GM12872 (cell line): ENCODE measurements at regions not wholly inside any gene's neighbourhood (a gene's known extent, or its start where the extent isn't known, plus 50 kb on each side); places are given as distances from the start of the nearest gene placed in this dataset.

ENCODE experiments used
- CTCF ChIP-seq: IDR thresholded peaks from 3 replicates; pipeline ENCODE4 v1.5.1; 2011; ENCODE audit warnings: low read depth, mild to moderate bottlenecking, low read length, moderate library complexity; ENCODE audit not compliant: insufficient read depth

DNA sequence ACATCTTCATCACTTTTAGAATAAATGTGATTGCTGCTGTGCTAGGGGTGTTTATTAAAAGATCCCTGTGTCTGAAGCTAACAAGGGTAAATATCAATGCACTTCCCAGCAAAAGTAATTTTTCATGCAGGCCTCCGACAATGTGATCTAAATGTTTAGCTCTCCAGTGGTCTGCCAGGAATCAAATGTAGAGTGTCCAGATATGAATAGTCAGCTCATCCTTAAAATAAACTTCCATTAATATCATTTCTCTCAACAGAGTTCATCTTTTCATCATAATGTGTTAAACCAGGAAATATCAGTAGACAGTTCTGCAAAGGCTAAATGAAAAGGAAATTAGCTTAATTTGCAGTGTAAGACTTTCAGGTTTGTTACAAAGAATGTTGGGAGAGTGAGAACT is 102.2 kb upstream of the EGFL6 start:
- TF ChIP-seq CTCF: no peak

DNA sequence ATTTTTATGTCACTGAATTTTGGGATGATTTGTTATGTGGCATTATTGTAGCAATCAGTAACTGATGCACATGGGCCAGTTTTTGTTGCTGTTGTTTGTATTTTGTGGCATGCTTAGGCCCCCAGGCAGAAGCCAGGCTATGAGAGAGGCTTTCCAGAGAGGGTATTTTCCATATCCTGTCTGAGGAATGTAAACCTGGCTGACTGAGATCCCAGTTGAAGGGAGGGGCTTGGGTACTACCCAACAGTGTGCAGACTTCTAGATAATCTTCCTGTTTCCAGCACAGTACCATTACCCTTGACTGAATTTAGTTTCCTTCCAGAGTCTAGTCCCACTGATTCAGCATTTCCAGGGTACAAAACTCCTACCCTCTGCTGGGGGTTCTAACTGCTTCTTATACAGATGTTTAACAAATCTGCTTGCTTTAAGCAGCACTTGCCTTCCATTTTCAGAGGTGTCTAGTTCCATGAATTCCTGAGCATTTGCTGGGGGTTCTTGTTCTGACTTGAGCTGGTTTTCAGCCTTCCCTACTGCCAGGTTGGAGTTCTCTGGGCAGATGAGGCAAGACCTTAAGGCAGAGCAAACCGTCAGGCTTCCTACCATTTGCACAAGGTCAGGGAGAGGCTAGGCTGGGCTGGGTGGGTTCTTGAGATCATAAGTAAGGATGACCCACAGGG is 104.7 kb upstream of the EGFL6 start:
- no peak for TF ChIP-seq CTCF

DNA sequence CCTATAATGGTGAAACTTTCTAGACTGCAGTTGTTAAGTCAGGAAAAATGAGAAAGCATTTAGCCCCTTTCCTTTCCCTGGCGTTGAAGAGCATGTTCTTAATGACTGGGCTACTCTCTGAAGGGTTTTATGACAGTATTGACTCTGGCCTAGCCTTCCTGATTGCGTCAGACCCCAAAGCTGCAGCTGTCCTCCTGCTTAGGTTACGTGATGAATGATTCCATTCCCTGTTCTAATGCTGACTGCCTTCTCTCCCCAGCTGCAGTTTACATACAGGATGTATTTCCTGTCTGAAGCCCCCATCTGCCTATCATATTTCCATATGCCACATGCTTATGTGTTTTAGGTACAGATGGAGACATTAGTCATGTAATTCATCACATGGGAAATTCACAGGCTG is 105.8 kb upstream of the EGFL6 start:
- no peak for TF ChIP-seq CTCF

DNA sequence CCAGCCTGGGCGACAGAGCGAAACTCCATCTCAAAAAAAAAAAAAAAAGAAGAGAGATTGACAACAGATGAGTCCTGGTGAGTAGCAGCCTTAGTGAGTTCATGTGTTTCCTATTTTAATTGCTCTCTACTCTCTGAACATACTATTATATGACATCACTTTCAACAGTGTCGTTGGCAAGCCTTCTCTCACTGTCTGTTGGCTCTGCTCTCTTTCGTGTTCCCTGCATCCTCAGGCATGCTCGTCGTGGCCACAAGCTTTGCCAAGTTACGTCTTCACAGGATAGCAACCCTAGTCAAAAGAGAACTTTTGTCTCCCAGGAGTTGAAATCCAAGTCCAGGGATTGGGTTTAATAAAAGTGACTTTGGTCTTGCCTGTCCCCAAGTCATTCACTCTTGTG is 117.1 kb upstream of the EGFL6 start:
- TF ChIP-seq CTCF: no peak

GRCh38 chrX:13449441-13449840 is 120.0 kb upstream of the EGFL6 start:
- TF ChIP-seq CTCF: no peak

GRCh38 chrX:13448941-13449340 is 120.5 kb upstream of the EGFL6 start:
- TF ChIP-seq CTCF: no peak

DNA sequence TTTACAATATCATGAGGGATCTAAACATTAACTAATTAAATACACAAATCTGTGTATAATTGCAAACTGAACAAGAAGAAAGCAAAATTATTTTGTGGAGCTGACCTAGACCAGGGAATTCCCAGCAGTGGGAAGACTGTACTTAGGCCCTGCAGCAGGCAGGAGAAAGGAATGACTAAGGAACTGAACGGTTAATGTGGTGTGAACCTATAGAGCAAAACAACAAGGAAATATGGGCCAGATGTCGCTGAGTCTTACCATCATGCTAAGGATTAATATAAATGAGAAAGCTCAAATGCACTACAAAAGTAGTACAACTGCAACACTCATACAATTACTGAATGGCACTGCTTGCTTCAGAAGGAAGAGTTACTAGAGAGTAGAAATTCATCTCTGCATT is 120.3 kb upstream of the ATXN3L start:
- no peak for TF ChIP-seq CTCF
